K562 (cell line): ENCODE measurements at regions not wholly inside any gene's neighbourhood (a gene's known extent, or its start where the extent isn't known, plus 50 kb on each side); places are given as distances from the start of the nearest gene placed in this dataset.

Experiments
- ATAC-seq: fragments of 200-7000 bp; cut with Tn5 transposase; 3 replicates; pipeline ENCODE4 v1.9.1; 2020; ENCODE audit warnings: moderate library complexity
- BruUV-seq: library from RNA; stranded (reverse); fragments of 400-500 nt; replicated peaks from 2 replicates; lab custom pipeline; 2021; lab: Mats Ljungman, UMichigan
- CTCF ChIA-PET: fragments of 300-600 bp; formaldehyde crosslinking; extraction: SDS; loops from one replicate; lab custom pipeline; 2021; ENCODE audit warnings: low intra/inter-chr PET ratio; lab: Yijun Ruan, JAX
- POLR2A ChIA-PET: fragments of 300-600, 350-650 bp; sonication (Branson Sonifier 250); formaldehyde crosslinking; extraction: SDS; loops from one replicate; lab custom pipeline; 2021; ENCODE audit warnings: antibody characterized with exemption, inconsistent platforms; lab: Yijun Ruan, JAX
- DNase-seq, 4 experiments: peaks; one replicate each; pipeline versions ENCODE4 v3.0.0 to v3.0.0-alpha.2; 2011 to 2018; ENCODE audit warnings: low spot score in 3 of 4, mixed read lengths in 3 of 4; ENCODE audit errors: extremely low read depth in 1 of 4
- FAIRE-seq: peaks from 2 replicates; lab custom pipeline; 2011; peaks lifted over from hg19 to GRCh38; lab: Jason Lieb, UNC
- H2AFZ ChIP-seq: 2 replicates; pipeline ENCODE4 v1.6.0; 2011; ENCODE audit warnings: low read depth, low read length, control low read depth, inconsistent platforms
- H3K27ac ChIP-seq: fragments of 200-600 bp; 3 replicates; pipeline ENCODE4 v1.8.0; 2011; ENCODE audit warnings: low read depth, mild to moderate bottlenecking, control low read depth, inconsistent platforms, low read length, moderate library complexity, mixed read lengths; ENCODE audit errors: extremely low read depth
- H3K27me3 ChIP-seq, 2 experiments: fragments of 300-600 bp in 1 of 2; 2 replicates in 1 of 2; 3 replicates in 1 of 2; pipeline versions ENCODE4 v1.6.0 to v1.8.0; 2011; ENCODE audit warnings: inconsistent platforms in 2 of 2, low read length in 2 of 2, mild to moderate bottlenecking in 1 of 2, mixed read lengths in 1 of 2, moderate library complexity in 1 of 2; ENCODE audit not compliant: control insufficient read depth in 2 of 2, insufficient read depth in 2 of 2
- H3K36me3 ChIP-seq: fragments of 300-600 bp; 3 replicates; pipeline ENCODE4 v1.8.0; 2011; ENCODE audit warnings: mild to moderate bottlenecking, low read length, inconsistent platforms; ENCODE audit not compliant: control insufficient read depth, insufficient read depth
- H3K4me1 ChIP-seq, 2 experiments: fragments of 200-600 bp in 1 of 2; replicated peaks in 1 of 2; 2 replicates in 1 of 2; 3 replicates in 1 of 2; pipeline versions ENCODE4 v1.5.1 to v1.8.0; 2011; ENCODE audit warnings: inconsistent platforms in 2 of 2, low read length in 2 of 2, mild to moderate bottlenecking in 1 of 2, mixed read lengths in 1 of 2, moderate library complexity in 1 of 2; ENCODE audit not compliant: control insufficient read depth in 2 of 2, insufficient read depth in 2 of 2
- H3K4me2 ChIP-seq: 2 replicates; pipeline ENCODE4 v1.6.1; 2011; ENCODE audit warnings: low read length, control low read depth, inconsistent platforms, mixed read lengths; ENCODE audit not compliant: insufficient read depth
- H3K4me3 ChIP-seq: fragments of 200-600 bp; sonication (generic), shearing (Covaris generic); 2 replicates; pipeline ENCODE4 v1.5.1; 2016; ENCODE audit warnings: control low read depth, inconsistent platforms
- H3K79me2 ChIP-seq: fragments of 200-600 bp; 3 replicates; pipeline ENCODE4 v1.8.0; 2011; ENCODE audit warnings: low read length, inconsistent platforms; ENCODE audit not compliant: control insufficient read depth, insufficient read depth
- H3K9ac ChIP-seq, 2 experiments: 2 replicates each; pipeline versions ENCODE4 v1.6.0 to v1.6.1; 2011; ENCODE audit warnings: low read depth in 2 of 2, low read length in 2 of 2, control low read depth in 1 of 2, inconsistent platforms in 1 of 2, mild to moderate bottlenecking in 1 of 2, mixed read lengths in 1 of 2; ENCODE audit not compliant: insufficient read depth in 1 of 2
- H3K9me1 ChIP-seq: one replicate; pipeline ENCODE4 v1.6.0; 2011; ENCODE audit warnings: inconsistent platforms, mild to moderate bottlenecking, low read length, moderate library complexity; ENCODE audit not compliant: control insufficient read depth, insufficient read depth
- H3K9me3 ChIP-seq: replicated peaks from 2 replicates; pipeline ENCODE4 v1.5.1; 2011; ENCODE audit warnings: low read depth, low read length, inconsistent platforms; ENCODE audit not compliant: control insufficient read depth, insufficient read depth
- H4K20me1 ChIP-seq: replicated peaks from 2 replicates; pipeline ENCODE4 v1.6.1; 2011; ENCODE audit warnings: low read length, inconsistent platforms, mixed read lengths; ENCODE audit not compliant: control insufficient read depth, insufficient read depth
- CREB1 ChIP-seq, 2 experiments: sonication (generic) in 1 of 2; formaldehyde crosslinking in 1 of 2; IDR thresholded peaks; 2 replicates each; pipeline versions ENCODE4 v1.6.1 to v1.8.0; 2012 to 2022; ENCODE audit warnings: inconsistent platforms in 1 of 2, mild to moderate bottlenecking in 1 of 2, missing genetic modification reagents in 1 of 2, moderate library complexity in 1 of 2
- FOXK1 ChIP-seq: sonication (generic); formaldehyde crosslinking; IDR thresholded peaks from 2 replicates; pipeline ENCODE4 v1.8.0; 2022; ENCODE audit warnings: missing genetic modification reagents, mild to moderate bottlenecking, borderline replicate concordance
- KAT7 ChIP-seq: sonication (generic); formaldehyde crosslinking; IDR thresholded peaks from 2 replicates; pipeline ENCODE4 v1.8.0; 2022; ENCODE audit warnings: missing genetic modification reagents, mild to moderate bottlenecking, borderline replicate concordance
- PPARD ChIP-seq: fragments of 250-450 bp; sonication (Bioruptor Pico); IDR thresholded peaks from 2 replicates; pipeline ENCODE4 v1.8.0; 2022; ENCODE audit warnings: inconsistent platforms, mild to moderate bottlenecking, moderate library complexity
- SMC3 ChIP-seq: conservative IDR thresholded peaks from 2 replicates; pipeline ENCODE4 v1.6.1; 2011; ENCODE audit warnings: low read depth, low read length, improper control_type of control experiment; ENCODE audit not compliant: insufficient read depth
- SNIP1 ChIP-seq: fragments of 450-650 bp; IDR thresholded peaks from 2 replicates; pipeline ENCODE4 v1.7.1; 2017; ENCODE audit warnings: low read depth, mild to moderate bottlenecking
- ZBTB11 ChIP-seq, 3 experiments: fragments of 200-800 bp in 1 of 3; fragments of 250-450 bp in 1 of 3; fragments of 450-650 bp in 1 of 3; sonication (Bioruptor Pico) in 1 of 3; sonication (Bioruptor generic) in 1 of 3; formaldehyde crosslinking in 1 of 3; IDR thresholded peaks; 2 replicates each; pipeline versions ENCODE4 v1.6.1 to v1.8.0; 2016 to 2022; ENCODE audit warnings: mild to moderate bottlenecking in 2 of 3, missing genetic modification characterization in 2 of 3, missing compliant biosample characterization in 1 of 3, moderate library complexity in 1 of 3
- ZEB2 ChIP-seq: fragments of 450-650 bp; IDR thresholded peaks from 2 replicates; pipeline ENCODE4 v1.6.1; 2016
- ZNF24 ChIP-seq: fragments of 450-650 bp; IDR thresholded peaks from 2 replicates; pipeline ENCODE4 v1.6.1; 2016
- WGBS: fragments of 100-300 bp; shearing (Covaris generic); methylation state at CpG from one replicate; pipeline ENCODE4 v1.1.6; 2016; ENCODE audit warnings: low coverage, mixed read lengths; ENCODE audit not compliant: insufficient coverage; ENCODE audit errors: missing lambda C conversion rate; 5-methylcytosine and 5-hydroxymethylcytosine counted together
- in situ Hi-C: fragments of 300-500 bp; cut with MboI; formaldehyde crosslinking; loops from 4 replicates; pipeline ENCODE4 v1.15.0; 2018; ENCODE audit warnings: inconsistent platforms, mixed read lengths
- intact Hi-C: fragments of 100-400 bp; cut with micrococcal nuclease; formaldehyde crosslinking; loops from 2 replicates; pipeline ENCODE4 v1.14.2; 2022
- TF ChIP-seq, protein P1 (sequence below): fragments of 450-650 bp; IDR thresholded peaks from 2 replicates; pipeline ENCODE4 v1.6.1; 2018; ENCODE audit not compliant: partially characterized antibody
- TF ChIP-seq, protein P2 (sequence below): fragments of 450-650 bp; IDR thresholded peaks from 2 replicates; pipeline ENCODE4 v1.6.1; 2016; ENCODE audit warnings: low read depth, mild to moderate bottlenecking, moderate library complexity

GRCh38 chr2:147008481-147008880 is 836.3 kb upstream of the ACVR2A start:
- H3K27ac ChIP-seq = no peak overlapping the region
- intact Hi-C loops (no loop called here), in situ Hi-C loops (no loop called here)
- H2AFZ ChIP-seq = no peak overlapping the region
- no peaks in the 10 kb centered on the region for H3K79me2 ChIP-seq
- 0% methylated on average over 2 of the region's 2 CpGs for WGBS
- no peaks in the 10 kb centered on the region for H3K9me3 ChIP-seq
- CTCF ChIA-PET = no interaction called here
- no TSS peak for BruUV-seq
- FAIRE-seq (no peak), ATAC-seq (no peak), DNase-seq (no peak)
- no peaks in the 10 kb centered on the region for H4K20me1 ChIP-seq
- H3K9me1 ChIP-seq = no peaks in the 10 kb centered on the region
- H3K4me2 ChIP-seq = no peak overlapping the region
- no peaks in the 10 kb centered on the region for H3K27me3 ChIP-seq
- no peak overlapping the region for H3K9ac ChIP-seq
- no peaks in the 10 kb centered on the region for H3K4me1 ChIP-seq
- H3K4me3 ChIP-seq = no peak overlapping the region
- H3K36me3 ChIP-seq = no peaks in the 10 kb centered on the region
- POLR2A ChIA-PET = interaction anchor here (0.6 kb wide), 1 partner anchor 31 kb away, joined by 3 read pairs; no protein-coding TSS in a partner anchor
- TF ChIP-seq, protein P1, sequence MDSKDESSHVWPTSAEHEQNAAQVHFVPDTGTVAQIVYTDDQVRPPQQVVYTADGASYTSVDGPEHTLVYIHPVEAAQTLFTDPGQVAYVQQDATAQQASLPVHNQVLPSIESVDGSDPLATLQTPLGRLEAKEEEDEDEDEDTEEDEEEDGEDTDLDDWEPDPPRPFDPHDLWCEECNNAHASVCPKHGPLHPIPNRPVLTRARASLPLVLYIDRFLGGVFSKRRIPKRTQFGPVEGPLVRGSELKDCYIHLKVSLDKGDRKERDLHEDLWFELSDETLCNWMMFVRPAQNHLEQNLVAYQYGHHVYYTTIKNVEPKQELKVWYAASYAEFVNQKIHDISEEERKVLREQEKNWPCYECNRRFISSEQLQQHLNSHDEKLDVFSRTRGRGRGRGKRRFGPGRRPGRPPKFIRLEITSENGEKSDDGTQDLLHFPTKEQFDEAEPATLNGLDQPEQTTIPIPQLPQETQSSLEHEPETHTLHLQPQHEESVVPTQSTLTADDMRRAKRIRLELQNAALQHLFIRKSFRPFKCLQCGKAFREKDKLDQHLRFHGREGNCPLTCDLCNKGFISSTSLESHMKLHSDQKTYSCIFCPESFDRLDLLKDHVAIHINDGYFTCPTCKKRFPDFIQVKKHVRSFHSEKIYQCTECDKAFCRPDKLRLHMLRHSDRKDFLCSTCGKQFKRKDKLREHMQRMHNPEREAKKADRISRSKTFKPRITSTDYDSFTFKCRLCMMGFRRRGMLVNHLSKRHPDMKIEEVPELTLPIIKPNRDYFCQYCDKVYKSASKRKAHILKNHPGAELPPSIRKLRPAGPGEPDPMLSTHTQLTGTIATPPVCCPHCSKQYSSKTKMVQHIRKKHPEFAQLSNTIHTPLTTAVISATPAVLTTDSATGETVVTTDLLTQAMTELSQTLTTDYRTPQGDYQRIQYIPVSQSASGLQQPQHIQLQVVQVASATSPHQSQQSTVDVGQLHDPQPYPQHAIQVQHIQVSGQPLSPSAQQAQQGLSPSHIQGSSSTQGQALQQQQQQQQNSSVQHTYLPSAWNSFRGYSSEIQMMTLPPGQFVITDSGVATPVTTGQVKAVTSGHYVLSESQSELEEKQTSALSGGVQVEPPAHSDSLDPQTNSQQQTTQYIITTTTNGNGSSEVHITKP = no peak
- TF ChIP-seq ZEB2 (no peak), ZBTB11 (CRISPR knock-in tag; IDR thresholded peaks at IDR 0.05) (no peak), FOXK1 (CRISPR knock-in tag) (no peak), ZNF24 (no peak), KAT7 (CRISPR knock-in tag) (no peak), CREB1 (IDR thresholded peaks at IDR 0.05) (no peak), CREB1 (CRISPR knock-in tag; IDR thresholded peaks at IDR 0.05) (no peak), PPARD (CRISPR knock-in tag) (no peak), SNIP1 (no peak), SMC3 (no peak)
- TF ChIP-seq, protein P2, sequence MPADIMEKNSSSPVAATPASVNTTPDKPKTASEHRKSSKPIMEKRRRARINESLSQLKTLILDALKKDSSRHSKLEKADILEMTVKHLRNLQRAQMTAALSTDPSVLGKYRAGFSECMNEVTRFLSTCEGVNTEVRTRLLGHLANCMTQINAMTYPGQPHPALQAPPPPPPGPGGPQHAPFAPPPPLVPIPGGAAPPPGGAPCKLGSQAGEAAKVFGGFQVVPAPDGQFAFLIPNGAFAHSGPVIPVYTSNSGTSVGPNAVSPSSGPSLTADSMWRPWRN = no peak
